GM12891 (cell line): ENCODE measurements at regions not wholly inside any gene's neighbourhood (a gene's known extent, or its start where the extent isn't known, plus 50 kb on each side); places are given as distances from the start of the nearest gene placed in this dataset.

Experiments used
- PAX5 ChIP-seq: IDR thresholded peaks from 2 replicates; pipeline ENCODE4 v1.6.1; 2011; ENCODE audit warnings: low read length, moderate library complexity, mild to moderate bottlenecking; ENCODE audit not compliant: insufficient read depth, severe bottlenecking
- POLR2A ChIP-seq: IDR thresholded peaks from 2 replicates; pipeline ENCODE4 v1.6.1; 2011; ENCODE audit warnings: low read depth, low read length, control low read depth
- POLR2AphosphoS5 ChIP-seq: IDR thresholded peaks from 2 replicates; pipeline ENCODE4 v1.6.1; 2011; ENCODE audit warnings: low read depth, low read length, control low read depth
- POU2F2 ChIP-seq: IDR thresholded peaks from 2 replicates; pipeline ENCODE4 v1.6.1; 2011; ENCODE audit warnings: low read depth, mild to moderate bottlenecking, control low read depth, low read length, moderate library complexity
- SPI1 ChIP-seq: IDR thresholded peaks from 2 replicates; pipeline ENCODE4 v1.6.1; 2011; ENCODE audit warnings: low read depth, low read length, control low read depth
- TAF1 ChIP-seq: IDR thresholded peaks from 2 replicates; pipeline ENCODE4 v1.6.1; 2011; ENCODE audit warnings: low read depth, low read length, control low read depth

DNA sequence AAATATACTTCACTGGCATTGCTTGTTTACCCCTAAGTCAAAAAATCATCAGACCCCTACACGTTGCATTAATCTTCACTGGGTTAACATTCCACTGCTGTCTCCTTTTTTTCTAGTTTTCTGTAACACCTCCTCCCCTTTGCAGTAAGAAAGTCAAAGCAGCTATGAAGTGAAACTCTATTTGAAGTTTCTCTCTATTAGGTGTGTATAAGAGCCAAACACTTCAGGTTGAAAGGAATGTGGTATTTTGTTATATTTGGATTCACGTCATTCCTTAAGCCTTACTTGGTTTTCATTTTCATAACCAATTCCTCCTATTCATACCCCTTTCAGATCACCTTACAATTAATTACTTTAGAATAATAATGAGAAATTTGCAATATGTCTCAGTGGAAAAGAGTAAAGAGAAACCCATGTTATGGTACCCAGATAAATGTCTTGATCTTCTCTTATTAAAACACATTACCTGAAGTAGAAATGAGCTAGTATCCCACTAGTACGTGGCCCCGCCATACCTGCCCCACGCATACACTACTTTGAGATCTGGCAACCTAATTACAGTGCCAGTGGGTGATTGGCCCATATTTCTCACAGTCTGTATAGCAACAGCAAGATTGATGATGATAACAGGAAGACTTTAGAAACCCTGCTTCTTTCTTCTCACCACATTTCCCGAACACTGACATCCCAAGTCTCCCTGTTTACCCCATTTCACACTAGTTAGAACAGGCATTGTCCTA, 236.4 kb upstream of the RGS6 start:
- no peak for TF ChIP-seq POLR2A
- TF ChIP-seq POLR2AphosphoS5 = no peak
- no peak for TF ChIP-seq SPI1
- TF ChIP-seq TAF1 = no peak
- TF ChIP-seq POU2F2 = no peak
- TF ChIP-seq PAX5 = no peak
